Neural progenitor cell (in vitro differentiated cells): ENCODE measurements at regions not wholly inside any gene's neighbourhood (a gene's known extent, or its start where the extent isn't known, plus 50 kb on each side); places are given as distances from the start of the nearest gene placed in this dataset.

Source experiments
- CTCF ChIP-seq: fragments of 200-600 bp; sonication (generic); IDR thresholded peaks from 2 replicates; pipeline ENCODE4 v1.5.1; 2017; ENCODE audit warnings: antibody characterized with exemption, mild to moderate bottlenecking
- EZH2 ChIP-seq: fragments of 200-600 bp; sonication (generic); IDR thresholded peaks from 2 replicates; pipeline ENCODE4 v1.6.1; 2017; ENCODE audit warnings: antibody characterized with exemption, mild to moderate bottlenecking, moderate library complexity
- EZH2phosphoT487 ChIP-seq: fragments of 200-600 bp; sonication (generic); IDR thresholded peaks from 2 replicates; pipeline ENCODE4 v1.6.1; 2017; ENCODE audit warnings: antibody characterized with exemption

DNA sequence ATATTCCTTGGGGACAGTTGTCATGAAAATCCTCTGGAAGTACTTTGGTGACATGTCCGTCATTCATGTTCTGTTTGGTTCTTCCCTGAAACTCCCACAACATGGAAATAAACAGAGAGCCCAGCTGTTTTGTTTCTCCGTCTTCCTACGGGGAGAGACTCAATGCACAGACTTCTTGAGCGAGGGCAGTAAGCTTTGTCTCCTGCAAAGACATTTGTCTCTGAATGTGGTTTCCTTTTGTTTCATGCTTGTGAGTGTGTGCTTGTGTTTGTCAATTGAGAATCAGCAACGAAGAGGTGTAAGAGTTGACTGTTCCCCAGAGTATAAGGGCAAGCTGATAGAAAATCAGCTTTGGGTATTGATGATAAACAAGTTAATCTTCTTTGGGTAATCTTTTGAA lies 643.0 kb upstream of the RBFOX1 start:
- TF ChIP-seq CTCF: no peak
- no peak for TF ChIP-seq EZH2
- no peak for TF ChIP-seq EZH2phosphoT487
